NCI-H2107 treated with DMSO at 0.1 percent for 48 hours (cell line): ENCODE measurements at regions not wholly inside any gene's neighbourhood (a gene's known extent, or its start where the extent isn't known, plus 50 kb on each side); places are given as distances from the start of the nearest gene placed in this dataset.

Experiments used
- DNase-seq: peaks from one replicate; lab custom pipeline; 2025; ENCODE audit not compliant: unreplicated experiment; lab: John Stamatoyannopoulos, UW

GRCh38 chr3:74059301-74059922, 434.7 kb upstream of the PDZRN3 start:
- no peak for DNase-seq

GRCh38 chr3:74057169-74057568, 432.4 kb upstream of the PDZRN3 start:
- no peak for DNase-seq

- DNase-seq: no peak
Measured at GRCh38 chr3:74055061-74055460, 430.3 kb upstream of the PDZRN3 start.

GRCh38 chr3:74054566-74054965, 429.8 kb upstream of the PDZRN3 start:
- no peak for DNase-seq

- no peak for DNase-seq
Measured at GRCh38 chr3:74053970-74054516, 429.3 kb upstream of the PDZRN3 start.

GRCh38 chr3:74049444-74049843, 424.7 kb upstream of the PDZRN3 start:
- DNase-seq: no peak

GRCh38 chr3:74048699-74049098, 424.0 kb upstream of the PDZRN3 start:
- no peak for DNase-seq

GRCh38 chr3:74045000-74045399, 420.3 kb upstream of the PDZRN3 start:
- DNase-seq: no peak

GRCh38 chr3:74041068-74041675, 416.4 kb upstream of the PDZRN3 start:
- DNase-seq: no peak

GRCh38 chr3:74039105-74039504, 414.4 kb upstream of the PDZRN3 start:
- no peak for DNase-seq

- DNase-seq: no peak
Measured at GRCh38 chr3:74036568-74036967, 411.8 kb upstream of the PDZRN3 start.

- DNase-seq: no peak
Measured at GRCh38 chr3:74036102-74036501, 411.4 kb upstream of the PDZRN3 start.

- no peak for DNase-seq
Measured at GRCh38 chr3:74033806-74034205, 409.1 kb upstream of the PDZRN3 start.

GRCh38 chr3:74033381-74033780, 408.6 kb upstream of the PDZRN3 start:
- DNase-seq: no peak

GRCh38 chr3:74027121-74027520, 402.4 kb upstream of the PDZRN3 start:
- DNase-seq: no peak

GRCh38 chr3:74023395-74023794, 398.7 kb upstream of the PDZRN3 start:
- no peak for DNase-seq

- no peak for DNase-seq
Measured at GRCh38 chr3:74021449-74021848, 396.7 kb upstream of the PDZRN3 start.

GRCh38 chr3:74009961-74010844, 385.5 kb upstream of the PDZRN3 start:
- no peak for DNase-seq

GRCh38 chr3:74004386-74004785, 379.6 kb upstream of the PDZRN3 start:
- DNase-seq: no peak

- DNase-seq: no peak
Measured at GRCh38 chr3:74003734-74004133, 379.0 kb upstream of the PDZRN3 start.

GRCh38 chr3:74001436-74001835, 376.7 kb upstream of the PDZRN3 start:
- DNase-seq: no peak

- no peak for DNase-seq
Measured at GRCh38 chr3:74000725-74001124, 376.0 kb upstream of the PDZRN3 start.
